Gastrocnemius medialis (tissue), 4 donors: ENCODE measurements at regions not wholly inside any gene's neighbourhood (a gene's known extent, or its start where the extent isn't known, plus 50 kb on each side); places are given as distances from the start of the nearest gene placed in this dataset.

Experiments
- CTCF ChIP-seq, 5 experiments: fragments of 450-650 bp in 3 of 5; fragments of 200-600 bp in 2 of 5; sonication (generic) in 2 of 5; IDR thresholded peaks in 4 of 5; conservative IDR thresholded peaks in 1 of 5; 1 replicate in 4 of 5; 2 replicates in 1 of 5; pipeline ENCODE4 v1.5.1; 2016 to 2019; ENCODE audit warnings: antibody characterized with exemption in 5 of 5, mild to moderate bottlenecking in 3 of 5, moderate library complexity in 3 of 5
- POLR2A ChIP-seq, 2 donors: fragments of 450-650 bp; IDR thresholded peaks; one replicate each; pipeline ENCODE4 v1.6.1; 2017; ENCODE audit warnings: antibody characterized with exemption in 2 of 2, mild to moderate bottlenecking in 2 of 2, moderate library complexity in 2 of 2

- TF ChIP-seq POLR2A (IDR thresholded peaks at IDR 0.05) (no peak), CTCF (IDR thresholded peaks at IDR 0.05 in 4 of 5, conservative IDR thresholded peaks at IDR 0.05 in 1 of 5) (no peak)
Measured at GRCh38 chr5:4628645-4629385, 511.3 kb upstream of the ADAMTS16 start.
